Right forelimb (tissue), 1 donor: ENCODE measurements at regions not wholly inside any gene's neighbourhood (a gene's known extent, or its start where the extent isn't known, plus 50 kb on each side); places are given as distances from the start of the nearest gene placed in this dataset.
"Not testable (repeated sequence)": the region's sequence is repeated elsewhere in the genome, so short reads cannot be mapped to it uniquely, and the experiment has no call there.

Experiments used
- DNase-seq: peaks from one replicate; pipeline ENCODE4 v3.0.0-alpha.2; 2018

- DNase-seq: no peak
These were observed 179.7 kb upstream of the ST6GALNAC5 start for GRCh38 chr1:76687307-76688175.

- DNase-seq: no peak
These were observed 176.5 kb upstream of the ST6GALNAC5 start for GRCh38 chr1:76690766-76691165.

GRCh38 chr1:76695535-76695934, 171.7 kb upstream of the ST6GALNAC5 start:
- DNase-seq: no peak

- no peak for DNase-seq
These were observed 169.9 kb upstream of the ST6GALNAC5 start for GRCh38 chr1:76697361-76697760.

DNA sequence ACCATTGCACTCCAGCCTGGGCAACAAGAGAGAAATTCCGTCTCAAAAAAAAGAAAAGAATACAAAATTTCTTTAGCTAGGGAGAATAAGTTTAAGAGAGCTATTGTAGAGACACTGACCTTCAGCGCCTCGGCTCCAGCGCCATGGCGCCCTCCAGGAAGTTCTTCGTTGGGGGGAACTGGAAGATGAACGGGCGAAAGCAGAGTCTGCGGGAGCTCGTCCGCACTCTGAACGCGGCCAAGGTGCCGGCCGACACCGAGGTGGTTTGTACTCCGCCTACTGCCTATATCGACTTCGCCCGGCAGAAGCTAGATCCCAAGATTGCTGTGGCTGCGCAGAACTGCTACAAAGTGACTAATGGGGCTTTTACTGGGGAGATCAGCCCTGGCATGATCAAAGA, 167.6 kb upstream of the ST6GALNAC5 start:
- not testable (repeated sequence) for DNase-seq

- DNase-seq: not testable (repeated sequence)
These were observed 167.1 kb upstream of the ST6GALNAC5 start for GRCh38 chr1:76700200-76700599.

DNA sequence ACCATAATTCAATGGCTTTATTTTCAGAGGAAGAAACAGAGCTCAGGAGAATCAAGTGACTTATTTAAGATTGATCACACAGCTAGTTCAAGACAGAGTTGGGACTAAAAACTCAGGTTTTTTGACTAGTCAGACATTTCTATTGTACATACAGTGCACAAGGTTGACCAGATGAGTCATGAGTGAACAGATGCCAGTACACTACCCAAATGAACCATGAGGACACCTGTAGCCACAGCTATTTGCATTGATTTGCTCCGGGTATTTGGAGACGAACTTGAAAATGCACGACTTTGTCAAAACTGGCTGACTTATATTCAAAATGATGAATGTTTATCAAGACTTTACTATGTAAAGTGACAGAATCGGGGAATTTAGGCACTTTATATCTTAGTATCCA, 161.7 kb upstream of the ST6GALNAC5 start:
- DNase-seq: no peak

DNA sequence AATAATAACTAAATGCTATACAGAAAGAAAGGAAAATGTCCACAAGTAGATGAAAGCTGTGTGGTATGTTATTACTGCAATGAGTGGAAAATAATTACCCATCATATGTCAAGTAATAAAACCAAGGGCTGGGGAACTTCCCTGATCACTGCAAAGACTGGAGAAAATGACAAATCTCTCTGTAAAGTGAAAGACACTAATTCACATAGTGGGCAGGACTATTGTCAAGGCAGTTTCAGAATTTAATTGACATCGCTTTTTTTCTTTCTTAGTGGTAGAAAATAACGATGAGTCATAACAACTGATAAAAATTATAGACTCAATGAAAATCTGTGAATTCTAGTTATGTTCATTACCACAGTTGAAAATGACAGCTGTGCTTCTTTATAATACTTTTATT, 153.7 kb upstream of the ST6GALNAC5 start:
- no peak for DNase-seq

GRCh38 chr1:76715474-76715873, 151.8 kb upstream of the ST6GALNAC5 start:
- no peak for DNase-seq

DNA sequence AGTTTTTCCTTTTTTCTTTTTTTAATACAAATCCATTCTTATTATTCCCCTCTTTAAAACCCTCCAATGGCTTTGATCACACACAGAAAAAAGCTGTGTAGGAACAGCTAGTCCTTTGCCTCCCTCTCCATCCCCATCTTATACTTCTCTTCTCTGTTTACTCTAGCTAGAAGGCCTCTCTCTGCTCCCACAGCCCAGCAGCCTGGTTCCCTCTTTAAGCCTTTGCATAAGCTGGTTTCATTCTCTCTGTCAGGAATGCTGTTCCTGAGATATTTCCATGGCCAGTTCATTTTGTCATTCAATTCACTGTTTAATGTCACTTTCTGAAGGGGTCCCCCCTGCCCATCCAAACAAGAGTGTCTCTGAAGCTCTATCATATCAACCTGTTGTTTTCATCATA, 143.3 kb upstream of the ST6GALNAC5 start:
- no peak for DNase-seq

DNA sequence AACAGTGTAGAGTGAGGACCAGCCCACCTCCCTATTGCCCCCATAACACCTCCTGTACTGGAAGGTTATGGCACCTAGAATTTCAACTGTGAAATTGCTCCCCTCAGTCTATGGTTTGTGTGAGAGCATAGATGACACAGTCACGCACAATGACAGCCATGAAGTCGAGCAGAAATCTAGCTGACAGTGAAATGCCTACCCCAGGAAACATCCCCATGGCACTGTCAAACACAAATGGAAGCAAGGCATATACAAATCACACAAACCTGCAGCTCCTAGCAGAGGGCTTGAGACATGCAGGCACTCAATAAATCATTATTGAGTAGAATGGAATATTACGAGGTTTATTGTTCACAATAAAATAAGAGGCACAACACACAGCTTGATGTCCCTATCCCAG, 142.5 kb upstream of the ST6GALNAC5 start:
- no peak for DNase-seq

DNA sequence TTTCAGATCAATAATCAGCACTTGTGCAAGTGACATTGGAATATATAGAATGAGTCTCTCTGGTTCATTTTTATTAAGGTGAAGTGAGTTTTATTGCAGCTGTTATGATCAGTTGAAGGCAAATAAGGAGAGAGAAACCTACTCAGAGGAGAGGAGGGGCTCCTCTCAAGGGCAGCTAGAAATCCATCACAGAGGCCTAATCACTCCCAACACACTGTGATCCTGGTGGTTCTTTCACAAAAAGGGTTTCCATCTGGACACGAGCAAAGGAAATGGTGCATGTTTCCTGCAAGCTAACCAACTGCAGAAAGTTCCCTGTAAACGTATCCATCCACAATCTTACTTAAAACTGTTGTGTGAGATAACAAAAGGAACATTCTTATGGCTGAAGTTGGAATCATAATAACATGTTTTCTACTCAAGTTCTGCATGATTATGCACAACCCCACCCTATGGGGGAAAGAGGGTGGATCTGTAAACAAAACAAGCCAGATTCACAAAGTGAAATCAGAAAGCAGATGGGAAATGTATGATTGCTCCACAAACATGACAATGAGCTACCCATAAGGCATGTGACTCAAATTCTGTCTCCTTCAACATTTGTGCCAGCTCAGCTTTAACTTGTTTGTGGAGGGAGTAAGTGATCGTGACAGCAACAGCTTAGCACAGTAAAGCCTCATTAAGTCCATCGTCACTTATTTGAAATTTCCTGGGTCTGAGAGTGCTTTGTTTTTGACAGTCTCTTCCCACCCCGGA, 141.2 kb upstream of the ST6GALNAC5 start:
- DNase-seq: no peak

DNA sequence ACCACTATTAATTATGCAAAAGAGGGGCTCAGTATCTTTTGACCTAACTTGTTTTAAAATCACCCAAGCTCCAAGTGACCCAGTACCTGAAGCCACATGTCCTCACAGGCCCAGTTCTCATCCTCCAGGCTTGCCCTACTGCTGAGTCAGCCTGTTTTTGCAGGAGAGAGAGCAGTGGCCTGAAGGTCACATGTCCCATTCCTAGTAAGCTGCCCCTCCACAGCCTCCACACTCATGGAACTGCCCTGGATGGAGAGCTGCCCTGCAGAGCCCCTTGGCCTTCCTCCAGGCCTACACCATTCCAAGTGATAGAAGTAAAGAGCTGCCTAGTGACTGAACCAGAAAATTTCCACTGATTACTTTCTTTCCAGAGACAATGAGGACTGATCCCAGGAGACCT, 139.8 kb upstream of the ST6GALNAC5 start:
- DNase-seq: no peak

GRCh38 chr1:76729142-76729541, 138.1 kb upstream of the ST6GALNAC5 start:
- DNase-seq: no peak

GRCh38 chr1:76730027-76730426, 137.3 kb upstream of the ST6GALNAC5 start:
- DNase-seq: no peak

DNA sequence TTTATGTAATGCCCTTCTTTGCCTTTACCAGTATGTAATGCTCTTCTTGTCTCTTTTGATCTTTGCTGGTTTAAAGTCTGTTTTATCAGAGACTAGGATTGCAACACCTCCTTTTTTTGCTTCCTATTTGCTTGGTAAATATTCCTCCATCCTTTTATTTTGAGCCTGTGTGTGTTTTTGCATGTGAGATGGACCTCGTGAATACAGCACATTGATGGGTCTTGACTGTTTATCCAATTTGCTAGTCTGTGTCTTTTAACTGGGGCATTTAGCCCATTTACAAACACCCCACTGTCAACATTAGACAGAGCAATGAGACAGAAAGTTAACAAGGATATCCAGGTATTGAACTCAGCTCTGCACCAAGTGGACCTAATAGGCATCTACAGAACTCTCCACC, 128.9 kb upstream of the ST6GALNAC5 start:
- not testable (repeated sequence) for DNase-seq

- DNase-seq: not testable (repeated sequence)
These were observed 126.3 kb upstream of the ST6GALNAC5 start for GRCh38 chr1:76740956-76741355.

GRCh38 chr1:76744989-76745388, 122.3 kb upstream of the ST6GALNAC5 start:
- no peak for DNase-seq

- no peak for DNase-seq
These were observed 121.1 kb upstream of the ST6GALNAC5 start for GRCh38 chr1:76746206-76746605.

DNA sequence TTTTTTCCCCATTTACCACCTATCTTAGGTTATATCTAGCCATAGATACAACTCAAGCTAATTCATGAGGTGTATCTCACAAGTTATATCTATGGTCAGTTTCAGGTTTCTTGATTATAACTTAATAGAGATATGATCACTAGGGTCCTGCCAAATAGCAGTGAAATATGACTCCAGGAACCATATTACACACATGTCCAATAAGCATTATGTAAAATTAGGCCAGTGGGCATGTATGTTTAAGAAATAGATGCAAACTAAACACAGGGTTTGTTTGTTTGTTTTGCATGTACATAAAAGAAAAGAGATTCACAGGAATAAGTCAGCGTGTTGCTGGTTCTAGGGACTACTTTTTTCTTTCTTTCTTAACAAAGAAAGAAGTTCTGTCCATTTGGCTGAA, 112.5 kb upstream of the ST6GALNAC5 start:
- DNase-seq: no peak

DNA sequence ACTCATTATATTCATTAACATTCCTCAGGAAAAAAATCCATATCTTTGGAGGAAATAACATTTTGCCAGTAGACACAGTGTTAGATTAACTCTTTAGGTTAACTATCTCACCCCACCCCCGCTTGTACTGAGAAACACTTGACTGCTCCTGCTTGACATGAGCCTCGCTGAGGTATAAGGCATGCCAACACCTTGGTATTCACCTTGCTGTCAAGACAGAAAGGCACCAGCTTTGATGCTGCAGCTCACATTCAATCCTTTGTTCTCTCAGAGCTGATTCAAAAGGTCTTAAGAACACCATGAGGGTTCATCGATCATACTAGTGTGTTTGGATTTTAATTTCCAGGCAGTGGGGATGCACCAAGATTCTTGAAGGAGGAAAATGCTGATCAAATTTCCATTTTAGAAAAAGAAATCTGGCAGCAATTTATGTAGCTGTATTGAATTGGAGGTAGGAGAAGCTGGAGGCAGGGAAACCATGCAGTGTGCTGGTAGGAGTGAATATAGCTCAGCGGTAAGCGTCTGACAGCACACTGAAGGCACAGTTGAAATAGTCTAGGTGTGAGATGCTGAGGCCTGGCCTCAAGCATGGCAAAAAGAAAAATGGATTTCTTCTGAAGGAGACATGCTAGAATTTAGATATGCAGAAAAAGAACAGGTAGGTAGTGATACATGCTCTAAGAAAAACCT, 108.0 kb upstream of the ST6GALNAC5 start:
- DNase-seq: no peak

DNA sequence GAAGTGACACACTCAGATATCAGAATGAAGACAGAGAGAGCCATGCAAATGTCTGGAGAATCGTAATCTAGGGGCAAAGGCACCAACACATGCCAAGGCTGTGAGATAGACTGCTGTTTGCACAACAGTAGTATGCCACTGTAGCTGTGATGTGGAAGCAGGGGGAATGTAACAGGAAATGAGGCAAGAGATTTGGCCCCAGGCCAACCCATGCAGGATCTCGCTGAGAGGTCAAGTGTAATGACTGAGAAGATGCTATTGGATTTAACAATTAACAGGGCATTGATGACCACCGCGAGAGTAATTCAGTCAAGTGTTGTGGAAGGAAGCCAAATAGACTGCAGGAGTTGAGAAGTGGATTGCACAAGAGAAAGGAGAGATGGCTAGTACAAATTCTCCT, 107.3 kb upstream of the ST6GALNAC5 start:
- DNase-seq: no peak

DNA sequence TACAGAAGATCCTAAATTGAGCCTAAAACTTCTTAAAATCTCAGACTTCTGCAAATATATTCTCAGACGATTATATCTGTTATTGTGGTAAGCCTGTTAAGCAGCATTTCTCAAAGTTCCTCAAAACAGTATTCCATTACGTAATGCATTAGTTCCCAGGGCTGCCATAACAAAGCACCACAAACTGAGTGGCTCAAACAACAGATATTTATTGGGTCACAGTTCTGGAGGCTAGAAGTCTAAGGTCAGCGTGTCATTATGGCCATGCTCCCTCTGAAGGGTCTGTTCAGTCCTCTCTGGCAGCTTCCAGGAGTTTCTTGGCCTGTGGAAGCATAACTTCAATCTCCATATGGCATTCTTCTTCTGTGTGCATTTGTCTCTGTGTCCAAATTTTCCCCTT, 103.5 kb upstream of the ST6GALNAC5 start:
- DNase-seq: no peak
